Ureter (tissue), 1 donor: ENCODE measurements at regions not wholly inside any gene's neighbourhood (a gene's known extent, or its start where the extent isn't known, plus 50 kb on each side); places are given as distances from the start of the nearest gene placed in this dataset.
"Not testable (repeated sequence)": the region's sequence is repeated elsewhere in the genome, so short reads cannot be mapped to it uniquely, and the experiment has no call there.

Source experiments
- DNase-seq: peaks from one replicate; pipeline ENCODE4 v3.0.0-alpha.2; 2020; ENCODE audit warnings: low spot score
- donor health status: DM: yes; HTN: yes; CAD: no.

DNA sequence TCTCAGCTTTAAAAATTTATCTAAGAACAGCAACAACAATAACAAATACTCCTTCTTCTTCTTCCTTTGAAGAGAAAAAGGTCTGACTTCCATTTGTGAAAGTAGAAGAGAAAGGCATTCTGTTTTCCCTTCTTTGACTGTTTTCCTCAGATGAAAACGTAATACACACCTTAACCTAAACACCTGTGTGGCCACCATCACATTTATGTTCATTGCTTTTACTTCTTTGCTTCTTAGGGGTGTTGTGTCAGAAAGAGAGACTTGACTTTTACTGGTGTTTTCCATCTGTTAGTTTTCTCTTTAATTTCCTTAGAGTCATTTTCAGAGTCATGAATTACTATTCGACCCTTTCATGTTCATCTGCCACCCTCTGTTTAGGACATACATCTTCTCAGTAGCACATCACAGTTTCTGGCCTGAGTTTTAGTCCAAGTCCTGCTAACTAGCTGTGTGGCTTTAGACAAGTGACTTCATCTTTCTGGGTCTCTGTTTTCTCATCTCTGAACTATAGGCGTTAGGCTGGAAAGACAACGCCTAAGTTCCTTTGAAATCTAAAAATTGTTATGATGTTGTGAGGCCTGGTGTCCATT lies 283.8 kb downstream of the GATA3 start:
- DNase-seq: no peak

DNA sequence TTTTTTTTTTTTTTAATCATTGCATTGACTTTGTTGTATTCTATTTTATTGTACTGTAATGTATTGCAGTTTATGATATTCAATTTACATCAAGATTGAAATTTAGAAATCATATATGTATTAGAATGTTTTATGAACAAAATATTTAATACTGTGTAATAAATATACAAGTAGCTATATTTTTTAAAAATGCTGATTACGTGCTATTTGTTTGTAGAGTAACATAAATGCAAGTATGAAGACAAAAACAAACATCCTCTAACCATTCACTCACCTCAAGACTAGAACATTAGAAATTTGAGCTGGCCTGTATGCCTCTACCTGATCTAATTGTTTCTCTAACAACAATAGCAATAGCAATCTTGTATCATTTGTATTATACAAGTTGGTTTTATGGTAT lies 290.3 kb downstream of the GATA3 start:
- DNase-seq: no peak

DNA sequence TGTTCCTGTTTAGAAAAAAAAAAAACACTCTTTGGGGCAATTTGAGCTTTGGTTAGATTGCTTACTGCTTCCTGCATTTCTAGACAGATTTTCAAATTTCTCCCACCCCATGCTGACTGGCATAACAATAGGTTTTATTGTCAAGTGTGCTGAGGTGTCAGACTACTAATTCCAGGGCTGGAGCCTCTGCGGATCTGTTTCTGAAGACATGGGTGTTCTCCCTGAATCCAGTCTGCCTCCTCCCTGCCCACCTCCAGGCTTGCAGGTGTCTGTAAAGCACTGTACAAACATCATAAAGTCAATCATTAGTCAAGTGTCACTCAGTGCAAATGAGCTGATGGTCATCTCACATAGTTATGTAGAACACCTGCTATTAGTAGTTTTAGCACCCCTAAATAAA lies 292.4 kb downstream of the GATA3 start:
- no peak for DNase-seq

DNA sequence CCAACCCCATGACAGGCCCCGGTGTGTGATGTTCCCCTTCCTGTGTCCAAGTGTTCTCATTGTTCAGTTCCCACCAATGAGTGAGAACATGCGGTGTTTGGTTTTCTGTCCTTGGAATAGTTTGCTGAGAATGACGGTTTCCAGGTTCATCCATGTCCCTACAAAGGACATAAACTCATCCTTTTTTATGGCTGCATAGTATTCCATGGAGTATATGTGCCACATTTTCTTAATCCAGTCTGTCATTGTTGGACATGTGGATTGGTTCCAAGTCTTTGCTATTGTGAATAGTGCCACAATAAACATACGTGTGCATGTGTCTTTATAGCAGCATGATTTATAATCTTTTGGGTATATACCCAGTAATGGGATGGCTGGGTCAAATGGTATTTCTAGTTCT lies 293.1 kb downstream of the GATA3 start:
- DNase-seq: not testable (repeated sequence)

DNA sequence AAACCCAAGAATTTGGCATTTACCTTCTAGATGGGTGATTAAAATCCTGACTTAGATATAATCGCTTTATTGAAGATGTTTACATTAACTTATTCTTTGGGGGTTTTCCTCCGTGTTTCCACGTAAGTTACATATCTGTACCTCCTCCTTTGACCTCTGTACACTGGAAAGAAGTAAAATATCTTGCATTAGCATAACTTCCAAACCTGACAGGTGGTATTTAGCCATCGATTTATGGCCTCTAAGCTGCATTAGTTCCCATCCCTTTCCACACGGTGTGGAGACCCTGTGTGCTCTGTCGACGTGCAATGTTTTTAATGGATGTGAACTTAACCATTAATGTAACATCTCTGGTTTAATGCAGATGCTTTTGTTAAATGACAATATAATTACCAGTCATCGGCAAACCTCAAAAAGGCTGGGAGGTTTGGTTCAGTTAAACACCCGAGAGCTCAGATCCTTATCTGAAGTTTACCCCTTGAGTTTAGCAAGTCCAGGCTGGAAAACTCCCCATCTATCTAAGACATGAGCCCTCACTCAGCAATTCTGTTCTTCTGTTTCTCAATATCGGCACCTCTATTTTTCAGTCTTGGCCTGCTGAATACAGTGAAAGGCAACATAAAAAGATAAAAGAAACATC lies 295.2 kb downstream of the GATA3 start:
- no peak for DNase-seq

DNA sequence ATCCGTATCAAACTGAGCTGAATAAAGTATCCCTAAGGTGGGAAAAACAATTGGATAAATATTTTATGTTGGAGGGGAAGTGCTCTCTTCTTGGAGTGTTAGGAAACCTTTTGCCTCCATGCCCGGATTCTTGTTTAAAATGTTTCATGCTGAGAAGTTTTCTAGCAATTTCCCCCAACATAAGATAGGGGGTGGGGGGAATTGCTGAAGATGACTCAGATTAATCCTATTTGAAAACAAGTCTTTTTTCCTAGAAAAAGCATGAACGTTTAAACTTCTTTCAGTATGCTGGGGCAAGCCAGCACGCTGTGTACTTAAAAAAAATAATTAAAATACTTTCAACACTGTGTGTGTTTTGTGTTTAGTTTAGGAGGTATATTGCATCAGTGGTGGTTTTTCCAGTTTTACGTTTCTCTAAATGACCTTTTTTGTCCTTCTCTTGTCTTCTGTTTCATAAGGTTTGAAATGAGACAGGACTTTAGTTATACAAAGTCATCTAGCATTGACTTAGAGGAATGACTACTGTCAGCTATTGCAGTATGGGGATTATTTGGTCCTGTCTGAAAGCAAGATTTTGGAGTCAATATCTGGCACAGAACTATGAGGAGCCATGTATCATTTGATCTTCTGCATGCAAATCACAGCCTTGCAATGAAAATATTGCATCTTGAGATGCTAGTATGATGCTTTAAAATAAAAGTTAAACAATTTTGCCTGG lies 295.9 kb downstream of the GATA3 start:
- DNase-seq: no peak

DNA sequence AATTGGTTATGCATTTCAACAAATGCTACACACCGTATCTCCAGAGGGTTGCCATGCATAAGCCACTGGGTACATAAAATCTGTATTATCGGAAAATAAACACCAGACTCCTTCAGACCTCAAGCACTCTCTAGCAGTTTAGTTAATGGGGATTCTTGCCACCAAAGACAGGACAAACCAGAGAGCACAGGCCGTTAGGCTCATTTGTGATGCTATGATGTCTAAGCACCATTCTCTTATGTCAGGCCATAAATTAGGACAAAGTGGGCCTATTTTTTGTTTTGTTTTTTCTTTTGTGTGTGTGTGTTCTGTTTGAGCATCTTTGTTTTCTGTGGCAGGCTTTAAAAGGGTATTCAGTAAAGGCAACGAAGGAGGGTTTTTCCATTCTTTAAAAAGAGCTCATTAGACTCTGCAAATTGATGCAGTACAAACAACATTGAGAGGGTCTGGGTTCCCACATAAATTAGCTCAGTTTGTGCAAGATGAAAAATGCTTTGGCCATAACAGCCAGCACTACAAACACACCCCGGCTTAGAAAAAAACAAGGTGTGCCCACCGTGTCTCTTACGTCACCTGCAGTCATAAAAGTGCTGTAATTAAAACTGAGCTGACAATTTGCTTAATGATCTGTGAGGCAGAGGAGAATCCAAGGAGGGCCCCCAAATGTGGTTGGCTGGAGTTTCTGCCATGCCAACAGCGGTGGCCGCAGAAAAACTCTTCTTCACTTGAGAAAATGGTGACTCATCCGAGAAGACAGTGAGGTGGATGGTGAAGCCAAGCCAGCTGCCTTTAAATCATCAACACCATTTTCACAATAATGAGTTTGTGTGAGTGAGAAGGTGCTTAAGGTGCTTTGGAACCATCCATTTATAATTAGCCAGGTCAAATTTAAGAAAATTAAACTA lies 297.9 kb downstream of the GATA3 start:
- DNase-seq: no peak

DNA sequence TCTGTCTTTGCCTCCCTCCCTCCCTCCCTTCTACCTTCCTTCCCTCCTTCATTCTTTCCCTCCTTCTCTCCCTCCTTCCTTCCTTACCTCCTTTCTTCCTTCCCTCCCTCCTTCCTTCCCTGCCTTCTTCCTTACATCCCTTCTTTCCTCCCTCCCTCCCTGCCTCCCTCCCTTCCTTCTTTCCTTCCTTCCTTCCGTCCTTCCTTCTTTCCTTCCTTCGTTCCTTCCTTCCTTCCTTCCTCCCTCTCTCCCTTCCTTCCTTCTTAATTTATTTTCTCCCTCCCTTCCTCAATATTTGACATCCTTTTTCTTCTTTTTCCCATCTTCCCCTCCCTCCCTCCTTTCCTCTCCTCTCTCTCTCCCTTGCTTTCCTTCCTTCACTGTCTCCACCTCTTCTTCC lies 301.8 kb downstream of the GATA3 start:
- DNase-seq: no peak

DNA sequence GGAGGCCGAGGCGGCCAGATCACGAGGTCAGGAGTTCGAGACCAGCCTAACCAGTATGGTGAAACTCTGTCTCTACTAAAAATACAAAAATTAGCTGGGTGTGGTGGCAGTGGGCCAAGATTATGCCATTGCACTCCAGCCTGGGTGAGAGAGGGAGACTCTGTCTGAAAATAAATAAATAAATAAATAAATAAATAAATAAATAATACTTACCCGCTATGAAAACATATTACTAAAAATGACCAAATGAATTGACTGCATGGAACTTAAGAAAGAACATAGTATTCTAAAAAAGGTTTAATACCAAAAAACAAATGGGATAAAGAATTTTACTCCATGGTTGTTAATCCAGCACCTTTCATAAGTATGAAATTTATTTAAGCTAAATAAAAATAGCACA lies 305.0 kb downstream of the GATA3 start:
- DNase-seq: no peak

DNA sequence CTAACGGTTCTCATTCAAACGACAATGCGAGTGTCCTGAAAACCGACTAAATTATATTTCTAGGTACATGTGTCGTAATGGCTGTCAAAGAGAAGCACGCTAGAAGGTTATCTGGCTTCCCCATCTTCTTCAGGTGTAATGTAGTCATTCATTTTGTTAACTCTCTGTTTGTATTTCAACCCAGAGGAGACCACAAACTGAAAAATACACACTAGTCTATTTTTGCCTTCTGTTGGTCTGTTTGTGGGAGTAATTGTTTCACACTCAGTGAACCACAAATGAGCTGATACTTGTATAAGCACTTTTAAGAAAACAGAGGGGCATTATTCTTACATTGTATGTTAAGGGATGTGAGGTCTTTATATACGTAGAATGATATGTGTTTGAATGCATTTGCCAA lies 305.9 kb downstream of the GATA3 start:
- no peak for DNase-seq

DNA sequence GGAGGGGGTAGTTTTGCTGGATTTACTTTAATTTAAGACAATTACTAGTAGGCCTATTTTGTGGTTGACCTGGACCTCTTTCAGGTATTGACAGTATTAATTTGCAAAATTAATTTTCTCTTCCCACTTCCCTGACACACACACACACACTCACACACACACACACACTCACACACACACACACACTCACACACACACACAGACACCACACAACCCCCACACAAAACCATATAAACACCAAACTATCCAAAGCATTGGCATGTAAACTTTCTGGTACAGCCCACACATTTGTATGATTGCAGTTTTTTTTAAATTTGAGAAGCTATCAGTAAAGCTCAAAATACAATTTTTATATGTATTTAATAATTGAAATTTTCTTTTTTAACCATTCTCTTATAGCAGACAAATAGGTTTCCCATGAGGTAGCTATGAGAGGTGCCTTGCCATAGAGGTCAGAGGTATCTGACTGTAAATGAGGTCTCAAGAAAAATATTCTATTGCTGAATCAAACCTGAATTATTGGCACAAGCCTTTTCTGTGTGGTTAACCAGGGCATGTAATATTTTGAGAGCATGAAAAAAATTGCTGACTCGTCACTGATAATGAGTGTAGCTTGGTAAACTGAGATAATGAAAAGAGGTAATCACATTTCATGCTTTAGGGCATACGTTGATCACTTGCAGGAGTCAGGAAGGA lies 306.5 kb downstream of the GATA3 start:
- DNase-seq: no peak

DNA sequence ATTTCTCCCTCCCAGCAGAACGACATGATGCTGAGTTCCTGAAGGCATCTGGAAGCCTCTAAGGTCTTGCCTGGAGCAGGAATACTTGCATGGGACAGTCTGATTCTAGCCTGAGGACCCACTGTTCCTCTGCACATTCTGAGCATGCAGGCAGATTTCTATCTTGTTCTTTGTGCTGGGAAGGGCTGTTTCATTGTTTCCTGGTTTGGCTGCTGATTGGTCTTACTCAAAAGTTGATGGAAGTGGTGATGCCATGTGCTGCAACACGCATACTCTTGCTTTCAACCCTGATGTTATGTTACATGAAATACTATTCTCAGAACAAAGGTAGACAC lies 307.0 kb downstream of the GATA3 start:
- no peak for DNase-seq

DNA sequence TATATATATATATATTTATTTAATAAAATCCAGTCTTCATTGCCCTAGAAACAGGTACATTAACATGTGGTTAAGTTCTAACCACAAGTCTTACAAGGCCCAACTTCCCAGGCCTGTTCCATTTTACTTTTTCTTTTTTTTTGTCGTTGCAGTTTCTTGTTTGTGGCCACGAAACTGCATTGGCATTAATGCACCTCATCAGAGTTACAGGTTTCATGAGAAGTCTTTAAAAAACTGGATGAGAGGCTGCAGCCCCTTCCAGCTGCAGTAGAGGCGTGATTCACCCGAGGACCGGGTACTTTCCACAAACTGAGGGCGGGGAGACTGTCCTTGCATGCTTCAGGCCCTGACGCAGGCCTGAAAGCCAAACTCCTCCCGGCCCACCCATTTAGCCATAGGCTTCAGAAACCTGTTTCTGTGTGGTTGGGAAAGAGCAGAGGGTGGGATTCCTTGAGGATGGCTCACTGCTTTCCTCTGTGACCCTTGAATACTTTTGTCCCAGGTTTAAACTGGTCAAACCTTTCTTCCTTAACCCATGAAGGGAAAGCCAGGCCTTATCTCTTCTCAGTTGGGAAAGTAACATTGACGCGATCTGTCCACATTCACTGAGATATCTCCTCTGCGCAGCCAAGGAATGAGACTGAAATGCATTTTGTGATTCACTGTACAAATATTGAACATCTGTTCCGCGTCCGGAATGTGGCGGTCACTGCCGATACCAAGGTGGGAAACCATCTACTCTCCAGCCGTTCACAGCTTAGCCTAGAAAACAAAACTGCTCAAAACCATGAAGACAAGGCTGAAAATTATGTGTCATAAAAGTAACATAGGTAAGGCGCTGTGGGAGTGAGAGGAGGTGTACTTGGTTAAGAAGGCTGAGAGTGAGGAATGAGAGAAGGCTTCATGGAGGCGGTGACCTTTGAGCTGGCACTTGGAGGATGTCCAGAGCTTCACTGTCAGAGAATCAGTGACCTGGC lies 311.7 kb downstream of the GATA3 start:
- no peak for DNase-seq

DNA sequence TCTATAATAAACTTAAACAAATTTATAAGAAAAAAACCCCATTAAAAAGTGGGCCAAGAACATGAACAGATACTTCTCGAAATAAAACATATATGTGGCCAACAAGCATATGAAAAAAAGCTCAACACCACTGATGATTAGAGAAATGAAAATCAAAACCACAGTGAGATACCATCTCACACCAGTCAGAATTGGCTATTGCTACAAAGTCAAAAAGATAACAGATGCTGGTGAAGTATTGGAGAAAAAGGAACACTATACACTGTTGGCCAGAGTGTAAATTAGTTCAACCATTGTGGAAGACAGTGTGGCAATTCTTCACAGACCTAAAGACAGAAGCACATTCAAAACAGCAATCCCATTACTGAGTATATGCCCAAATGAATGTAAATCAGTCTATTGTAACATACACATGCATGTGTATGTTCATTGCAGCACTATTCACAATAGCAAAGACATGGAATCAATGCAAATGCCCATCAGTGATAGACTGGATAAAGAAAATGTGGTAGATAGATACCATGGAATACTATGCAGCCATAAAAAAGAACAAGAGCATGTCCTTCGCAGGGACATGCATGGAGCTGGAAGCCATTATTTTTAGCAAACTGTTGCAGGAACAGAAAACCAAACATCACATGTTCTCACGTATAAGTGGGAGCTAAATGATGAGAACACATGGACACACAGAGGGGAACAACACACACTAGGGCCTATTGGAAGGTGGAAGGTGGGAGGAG lies 313.4 kb downstream of the GATA3 start:
- not testable (repeated sequence) for DNase-seq

DNA sequence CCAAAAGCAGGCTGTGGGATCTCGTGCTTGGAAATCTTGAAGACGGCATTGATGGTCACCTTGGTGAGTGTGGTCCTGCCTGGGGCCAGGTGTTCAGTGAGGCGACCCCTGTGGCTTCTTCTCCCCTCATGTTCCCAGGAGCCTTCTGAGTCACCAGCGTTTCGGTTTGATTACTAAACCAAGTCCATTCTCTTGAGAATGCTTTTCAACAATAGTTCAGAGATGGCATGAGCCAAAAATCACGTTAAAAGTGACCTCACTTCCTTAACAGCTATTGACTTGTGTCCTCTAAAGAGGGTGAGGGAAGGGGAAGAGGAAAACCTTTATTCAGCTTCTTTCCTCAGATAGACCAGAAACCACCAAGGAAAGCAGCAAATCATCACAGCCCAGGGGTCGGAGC lies 315.2 kb downstream of the GATA3 start:
- no peak for DNase-seq

DNA sequence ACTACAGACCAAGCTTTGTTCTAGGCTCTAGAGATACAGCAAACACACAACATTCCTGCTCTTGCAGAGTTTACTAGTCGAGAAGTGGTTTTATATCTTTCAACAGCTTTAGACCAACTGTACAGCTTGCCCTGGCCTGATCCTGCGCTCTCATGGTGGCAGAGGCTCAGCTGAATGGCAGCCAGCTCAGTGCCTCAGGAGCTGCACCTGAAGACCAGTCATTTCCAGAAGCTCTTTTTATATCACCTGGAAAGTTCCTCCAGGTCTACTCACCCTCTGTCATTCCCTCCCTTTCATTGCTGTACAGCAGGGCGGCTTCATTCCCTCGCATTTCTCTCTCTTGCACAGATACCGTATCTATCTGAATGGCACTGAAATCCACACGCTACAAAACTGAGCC lies 319.8 kb downstream of the GATA3 start:
- DNase-seq: no peak

DNA sequence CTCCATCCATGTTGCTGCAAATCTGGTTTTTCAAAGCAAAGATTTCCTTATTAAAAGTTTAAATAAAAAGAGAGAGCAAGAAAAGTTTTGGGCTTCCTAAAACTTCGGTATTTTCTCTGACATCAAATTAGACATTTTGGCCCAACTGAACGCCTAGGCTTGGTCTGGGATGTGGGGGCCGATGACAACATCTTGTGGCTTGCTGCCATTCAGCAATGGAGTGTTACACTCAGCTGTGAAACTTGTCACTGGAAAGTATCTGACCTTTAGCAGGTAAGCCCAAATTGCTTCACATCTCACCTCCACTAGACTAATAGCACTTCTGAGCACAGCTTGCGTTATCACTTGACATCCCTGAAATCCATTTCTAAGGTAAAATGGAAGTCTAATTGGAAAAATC lies 320.6 kb downstream of the GATA3 start:
- DNase-seq: no peak

DNA sequence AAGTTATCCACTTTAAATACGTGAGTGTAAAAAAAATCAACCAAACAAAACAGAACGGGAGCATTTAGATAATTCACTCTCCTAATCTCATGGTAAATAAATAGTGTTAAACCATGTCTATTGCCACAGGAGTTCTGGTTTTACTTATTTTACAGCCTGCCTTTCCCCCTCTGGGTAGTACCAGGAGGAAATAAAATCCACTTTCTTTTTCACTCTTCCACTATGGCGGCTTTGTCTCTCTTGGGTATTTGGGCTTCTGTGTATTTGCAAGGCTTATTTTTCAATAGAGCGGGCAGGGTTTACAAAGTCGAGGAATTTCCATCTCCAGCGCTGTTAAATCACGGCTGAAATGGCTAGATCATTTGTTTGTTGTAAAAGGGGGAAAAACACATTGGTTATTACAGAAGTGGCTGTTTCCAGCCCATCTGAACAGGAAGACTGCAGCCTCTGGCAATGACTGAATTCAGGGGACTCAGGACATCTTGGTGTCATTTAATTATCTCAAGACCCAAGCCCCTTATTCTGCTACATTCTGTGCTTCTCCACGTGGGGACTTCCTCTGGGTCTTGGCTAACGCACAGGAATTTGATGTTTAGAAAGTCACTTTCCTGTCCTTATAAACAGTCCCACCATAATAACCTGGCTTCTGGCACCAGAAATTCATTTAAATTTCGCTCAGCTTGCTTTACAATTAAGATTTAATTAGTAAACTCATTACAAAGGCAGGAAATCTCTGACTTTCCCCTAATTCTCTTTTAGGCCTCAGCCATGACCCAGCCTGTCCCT lies 323.9 kb downstream of the GATA3 start:
- no peak for DNase-seq
